ENCODE measurements at regions not wholly inside any gene's neighbourhood (a gene's known extent, or its start where the extent isn't known, plus 50 kb on each side); places are given as distances from the start of the nearest gene placed in this dataset.

GRCh38 chr1:87757676-87758075, 429.0 kb downstream of the LMO4 start:
- H3K9me3 ChIP-seq (ENCODE audit: control insufficient read depth in 2 of 3, insufficient read depth in 1 of 3, low read length in 3 of 3): no peaks in the 10 kb centered on the region
- DNase-seq (peak in 4 of 5 donors; percentile 17 to 82 (median 43)), FAIRE-seq (no peak)
- intact Hi-C loops (cut with DNase I): no loop called here
- no peaks in the 10 kb centered on the region for H3K36me3 ChIP-seq (ENCODE audit: control insufficient read depth in 2 of 3, insufficient read depth in 3 of 3, low read length in 3 of 3)
- peak overlapping the region in 1 of 2 donors; percentile 47 for H3K27ac ChIP-seq (ENCODE audit: low read depth in 2 of 2, low read length in 2 of 2)
- no peaks in the 10 kb centered on the region for H3K4me1 ChIP-seq (ENCODE audit: control insufficient read depth in 2 of 3, insufficient read depth in 2 of 3, low read depth in 1 of 3, low read length in 3 of 3)
- no peaks in the 10 kb centered on the region for H3K27me3 ChIP-seq (ENCODE audit: control insufficient read depth, insufficient read depth, low read length)
- H3K4me3 ChIP-seq (ENCODE audit: low read length in 3 of 3): no peak overlapping the region
- H3K9ac ChIP-seq (ENCODE audit: low read length in 3 of 3): no peak overlapping the region
- TF ChIP-seq, protein P1, sequence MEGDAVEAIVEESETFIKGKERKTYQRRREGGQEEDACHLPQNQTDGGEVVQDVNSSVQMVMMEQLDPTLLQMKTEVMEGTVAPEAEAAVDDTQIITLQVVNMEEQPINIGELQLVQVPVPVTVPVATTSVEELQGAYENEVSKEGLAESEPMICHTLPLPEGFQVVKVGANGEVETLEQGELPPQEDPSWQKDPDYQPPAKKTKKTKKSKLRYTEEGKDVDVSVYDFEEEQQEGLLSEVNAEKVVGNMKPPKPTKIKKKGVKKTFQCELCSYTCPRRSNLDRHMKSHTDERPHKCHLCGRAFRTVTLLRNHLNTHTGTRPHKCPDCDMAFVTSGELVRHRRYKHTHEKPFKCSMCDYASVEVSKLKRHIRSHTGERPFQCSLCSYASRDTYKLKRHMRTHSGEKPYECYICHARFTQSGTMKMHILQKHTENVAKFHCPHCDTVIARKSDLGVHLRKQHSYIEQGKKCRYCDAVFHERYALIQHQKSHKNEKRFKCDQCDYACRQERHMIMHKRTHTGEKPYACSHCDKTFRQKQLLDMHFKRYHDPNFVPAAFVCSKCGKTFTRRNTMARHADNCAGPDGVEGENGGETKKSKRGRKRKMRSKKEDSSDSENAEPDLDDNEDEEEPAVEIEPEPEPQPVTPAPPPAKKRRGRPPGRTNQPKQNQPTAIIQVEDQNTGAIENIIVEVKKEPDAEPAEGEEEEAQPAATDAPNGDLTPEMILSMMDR (IDR thresholded peaks at IDR 0.05; ENCODE audit: borderline replicate concordance, extremely low read depth, insufficient read depth): no peak

GRCh38 chr1:87759421-87760087, 430.9 kb downstream of the LMO4 start:
- no peaks in the 10 kb centered on the region for H3K27me3 ChIP-seq (ENCODE audit: control insufficient read depth, insufficient read depth, low read length)
- H3K9ac ChIP-seq (ENCODE audit: low read length in 3 of 3): no peak overlapping the region
- no peak overlapping the region for H3K27ac ChIP-seq (ENCODE audit: low read depth in 2 of 2, low read length in 2 of 2)
- TF ChIP-seq, protein P1 (IDR thresholded peaks at IDR 0.05; ENCODE audit: borderline replicate concordance, extremely low read depth, insufficient read depth): no peak
- H3K9me3 ChIP-seq (ENCODE audit: control insufficient read depth in 2 of 3, insufficient read depth in 1 of 3, low read length in 3 of 3): no peaks in the 10 kb centered on the region
- no peak overlapping the region for H3K4me3 ChIP-seq (ENCODE audit: low read length in 3 of 3)
- intact Hi-C loops (cut with DNase I): no loop called here
- FAIRE-seq (no peak), DNase-seq (no peak)
- no peaks in the 10 kb centered on the region for H3K36me3 ChIP-seq (ENCODE audit: control insufficient read depth in 2 of 3, insufficient read depth in 3 of 3, low read length in 3 of 3)
- no peaks in the 10 kb centered on the region for H3K4me1 ChIP-seq (ENCODE audit: control insufficient read depth in 2 of 3, insufficient read depth in 2 of 3, low read depth in 1 of 3, low read length in 3 of 3)

- Histone ChIP-seq H3K9me3 (ENCODE audit: control insufficient read depth in 2 of 3, insufficient read depth in 1 of 3, low read length in 3 of 3) (no peaks in the 10 kb centered on the region), H3K36me3 (ENCODE audit: control insufficient read depth in 2 of 3, insufficient read depth in 3 of 3, low read length in 3 of 3) (no peaks in the 10 kb centered on the region), H3K9ac (ENCODE audit: low read length in 3 of 3) (no peak overlapping the region), H3K27me3 (ENCODE audit: control insufficient read depth, insufficient read depth, low read length) (no peaks in the 10 kb centered on the region), H3K4me1 (ENCODE audit: control insufficient read depth in 2 of 3, insufficient read depth in 2 of 3, low read depth in 1 of 3, low read length in 3 of 3) (no peaks in the 10 kb centered on the region), H3K27ac (ENCODE audit: low read depth in 2 of 2, low read length in 2 of 2) (no peak overlapping the region), H3K4me3 (ENCODE audit: low read length in 3 of 3) (no peak overlapping the region)
- TF ChIP-seq, protein P1 (IDR thresholded peaks at IDR 0.05; ENCODE audit: borderline replicate concordance, extremely low read depth, insufficient read depth): no peak
- FAIRE-seq (no peak), DNase-seq (no peak)
- intact Hi-C loops (cut with DNase I): no loop called here
Observed at GRCh38 chr1:87760155-87760554, 431.5 kb downstream of the LMO4 start.

DNA sequence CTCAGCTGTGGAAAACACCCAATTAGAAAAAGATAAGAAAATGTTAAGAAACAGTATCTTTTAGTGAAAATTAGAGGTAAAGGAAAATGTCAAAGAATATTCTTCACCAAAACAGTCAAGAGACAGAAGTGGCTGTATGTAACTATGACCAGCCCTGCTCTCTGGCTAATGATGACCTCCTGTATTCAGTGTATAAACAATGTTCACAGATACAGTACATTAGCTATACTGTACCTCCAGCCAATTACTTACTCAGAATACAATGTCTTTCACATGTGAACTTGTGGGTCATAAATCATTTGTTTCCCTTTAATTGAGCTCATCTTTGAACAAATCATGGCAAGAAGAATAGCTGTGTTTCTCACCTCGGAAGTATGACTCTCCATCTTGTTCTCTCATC, 432.0 kb downstream of the LMO4 start:
- no peaks in the 10 kb centered on the region for H3K27me3 ChIP-seq (ENCODE audit: control insufficient read depth, insufficient read depth, low read length)
- no peak overlapping the region for H3K9ac ChIP-seq (ENCODE audit: low read length in 3 of 3)
- H3K36me3 ChIP-seq (ENCODE audit: control insufficient read depth in 2 of 3, insufficient read depth in 3 of 3, low read length in 3 of 3): no peaks in the 10 kb centered on the region
- no peaks in the 10 kb centered on the region for H3K9me3 ChIP-seq (ENCODE audit: control insufficient read depth in 2 of 3, insufficient read depth in 1 of 3, low read length in 3 of 3)
- intact Hi-C loops (cut with DNase I): no loop called here
- no peaks in the 10 kb centered on the region for H3K4me1 ChIP-seq (ENCODE audit: control insufficient read depth in 2 of 3, insufficient read depth in 2 of 3, low read depth in 1 of 3, low read length in 3 of 3)
- TF ChIP-seq, protein P1 (IDR thresholded peaks at IDR 0.05; ENCODE audit: borderline replicate concordance, extremely low read depth, insufficient read depth): no peak
- no peak overlapping the region for H3K4me3 ChIP-seq (ENCODE audit: low read length in 3 of 3)
- DNase-seq (no peak), FAIRE-seq (no peak)
- H3K27ac ChIP-seq (ENCODE audit: low read depth in 2 of 2, low read length in 2 of 2): no peak overlapping the region
